HCT116 (cell line): ENCODE measurements at regions not wholly inside any gene's neighbourhood (a gene's known extent, or its start where the extent isn't known, plus 50 kb on each side); places are given as distances from the start of the nearest gene placed in this dataset.

Experiments used
- ATAC-seq: fragments of 200-7000 bp; cut with Tn5 transposase; 2 replicates; pipeline ENCODE4 v1.9.1; 2020; ENCODE audit warnings: mild to moderate bottlenecking, moderate library complexity
- BruUV-seq: library from RNA; stranded (reverse); fragments of 400-500 nt; replicated peaks from 2 replicates; lab custom pipeline; 2021; lab: Mats Ljungman, UMichigan
- CTCF ChIA-PET: fragments of 300-600 bp; sonication (Branson Sonifier 250); formaldehyde crosslinking; loops from one replicate; lab custom pipeline; 2021; ENCODE audit warnings: antibody characterized with exemption; lab: Charles Lee
- POLR2A ChIA-PET: fragments of 300-600, 350-600 bp; sonication (Branson Sonifier 250); formaldehyde crosslinking; loops from one replicate; lab custom pipeline; 2021; ENCODE audit warnings: antibody characterized with exemption; lab: Charles Lee
- RAD21 ChIA-PET, 2 experiments: fragments of 300-600 bp; sonication (Branson Sonifier 250); formaldehyde crosslinking; loops; one replicate each; lab custom pipeline; 2023; ENCODE audit warnings: low total read pairs in 2 of 2; ENCODE audit not compliant: uncharacterized antibody in 2 of 2, unreplicated experiment in 2 of 2, low non-redundant PET in 1 of 2; lab: Charles Lee
- DNase-seq: peaks from one replicate; pipeline ENCODE4 v3.0.0-alpha.2; 2010; ENCODE audit warnings: low read depth, low spot score
- H2AFZ ChIP-seq: fragments of 200-600 bp; shearing (Covaris generic), sonication (generic); 2 replicates; pipeline ENCODE4 v1.6.1; 2017; ENCODE audit warnings: low read depth, mixed run types, mixed read lengths, antibody characterized with exemption, low read length; ENCODE audit not compliant: poor library complexity, severe bottlenecking
- H3K27ac ChIP-seq: 2 replicates; pipeline ENCODE4 v1.5.1; 2012; ENCODE audit warnings: low read depth, low read length
- H3K27me3 ChIP-seq: fragments of 200-600 bp; sonication (generic); 2 replicates; pipeline ENCODE4 v1.6.1; 2016; ENCODE audit warnings: mixed run types, low read length, mixed read lengths; ENCODE audit not compliant: insufficient read depth
- H3K36me3 ChIP-seq, 2 experiments: fragments of 200-500 bp in 1 of 2; fragments of 200-600 bp in 1 of 2; sonication (Bioruptor generic) in 1 of 2; sonication (generic) in 1 of 2; 2 replicates each; pipeline versions ENCODE4 v1.5.1 to v1.6.1; 2014 to 2016; ENCODE audit warnings: low read length in 2 of 2, inconsistent platforms in 1 of 2, mixed read lengths in 1 of 2, mixed run types in 1 of 2; ENCODE audit not compliant: insufficient read depth in 2 of 2, control insufficient read depth in 1 of 2
- H3K4me1 ChIP-seq, 2 experiments: fragments of 200-600 bp in 1 of 2; sonication (generic) in 1 of 2; 2 replicates each; pipeline versions ENCODE4 v1.5.1 to v1.6.1; 2012 to 2017; ENCODE audit warnings: low read length in 2 of 2, inconsistent platforms in 1 of 2, mild to moderate bottlenecking in 1 of 2, mixed read lengths in 1 of 2, mixed run types in 1 of 2, moderate library complexity in 1 of 2; ENCODE audit not compliant: insufficient read depth in 2 of 2, control insufficient read depth in 1 of 2
- H3K4me2 ChIP-seq: fragments of 200-600 bp; sonication (generic); 2 replicates; pipeline ENCODE4 v1.6.1; 2017; ENCODE audit warnings: mixed run types, low read length, mixed read lengths
- H3K4me3 ChIP-seq, 2 experiments: fragments of 200-600 bp in 1 of 2; sonication (generic) in 1 of 2; replicated peaks in 1 of 2; 2 replicates each; pipeline ENCODE4 v1.5.1; 2011 to 2016; ENCODE audit warnings: low read length in 2 of 2, control low read depth in 1 of 2, low read depth in 1 of 2, mild to moderate bottlenecking in 1 of 2, mixed read lengths in 1 of 2, mixed run types in 1 of 2
- H3K79me2 ChIP-seq: fragments of 200-600 bp; sonication (generic); 2 replicates; pipeline ENCODE4 v1.6.1; 2017; ENCODE audit warnings: mild to moderate bottlenecking, mixed run types, low read length, moderate library complexity, mixed read lengths; ENCODE audit not compliant: insufficient read depth
- H3K9ac ChIP-seq: fragments of 200-600 bp; sonication (generic); 2 replicates; pipeline ENCODE4 v1.6.1; 2016; ENCODE audit warnings: low read length, mixed read lengths
- H3K9me2 ChIP-seq: fragments of 200-600 bp; sonication (generic), shearing (Covaris generic); 2 replicates; pipeline ENCODE4 v1.6.1; 2017; ENCODE audit warnings: mixed run types, mild to moderate bottlenecking, moderate library complexity; ENCODE audit not compliant: insufficient read depth
- H3K9me3 ChIP-seq, 2 experiments: fragments of 200-500 bp in 1 of 2; fragments of 200-600 bp in 1 of 2; sonication (Bioruptor generic) in 1 of 2; sonication (generic) in 1 of 2; 2 replicates each; pipeline ENCODE4 v1.6.1; 2014 to 2017; ENCODE audit warnings: low read length in 2 of 2, mixed read lengths in 2 of 2, inconsistent platforms in 1 of 2, low read depth in 1 of 2, mild to moderate bottlenecking in 1 of 2, mixed run types in 1 of 2, moderate library complexity in 1 of 2; ENCODE audit not compliant: control insufficient read depth in 1 of 2, insufficient read depth in 1 of 2
- H4K20me1 ChIP-seq: fragments of 200-600 bp; sonication (generic), shearing (Covaris generic); 2 replicates; pipeline ENCODE4 v1.6.1; 2017; ENCODE audit warnings: mixed run types, mild to moderate bottlenecking, moderate library complexity; ENCODE audit not compliant: insufficient read depth
- ATF3 ChIP-seq: IDR thresholded peaks from 2 replicates; pipeline ENCODE4 v1.6.1; 2012
- CTCF ChIP-seq, 3 experiments: fragments of 200-600 bp in 1 of 3; sonication (generic) in 1 of 3; IDR thresholded peaks in 2 of 3; conservative IDR thresholded peaks in 1 of 3; 2 replicates each; pipeline ENCODE4 v1.5.1; 2012 to 2017; ENCODE audit warnings: low read depth in 2 of 3, low read length in 2 of 3, antibody characterized with exemption in 1 of 3, borderline replicate concordance in 1 of 3, control low read depth in 1 of 3, mild to moderate bottlenecking in 1 of 3, mixed read lengths in 1 of 3, mixed run types in 1 of 3, moderate library complexity in 1 of 3; ENCODE audit not compliant: insufficient read depth in 1 of 3
- EZH2 ChIP-seq: fragments of 200-600 bp; sonication (generic); IDR thresholded peaks from 2 replicates; pipeline ENCODE4 v1.6.1; 2017; ENCODE audit warnings: antibody characterized with exemption, mixed run types
- FOSL1 ChIP-seq: IDR thresholded peaks from 2 replicates; pipeline ENCODE4 v1.6.1; 2012; ENCODE audit warnings: low read depth
- MAX ChIP-seq: IDR thresholded peaks from 2 replicates; pipeline ENCODE4 v1.6.1; 2012
- RAD21 ChIP-seq: IDR thresholded peaks from 2 replicates; pipeline ENCODE4 v1.6.1; 2012; ENCODE audit warnings: low read depth, mild to moderate bottlenecking
- REST ChIP-seq: IDR thresholded peaks from 2 replicates; pipeline ENCODE4 v1.6.1; 2012; ENCODE audit warnings: low read depth
- SIN3A ChIP-seq: IDR thresholded peaks from 2 replicates; pipeline ENCODE4 v1.6.1; 2012; ENCODE audit warnings: low read depth
- SRF ChIP-seq: IDR thresholded peaks from 2 replicates; pipeline ENCODE4 v1.6.1; 2012; ENCODE audit warnings: low read depth
- TCF7L2 ChIP-seq: IDR thresholded peaks from 2 replicates; pipeline ENCODE4 v1.7.0; 2011; ENCODE audit warnings: borderline replicate concordance, inconsistent platforms; ENCODE audit not compliant: insufficient read depth, insufficient read length; ENCODE audit errors: extremely low read depth
- YY1 ChIP-seq: IDR thresholded peaks from 2 replicates; pipeline ENCODE4 v1.6.1; 2011; ENCODE audit warnings: low read length, low read depth, moderate library complexity, mild to moderate bottlenecking; ENCODE audit not compliant: insufficient replicate concordance; ENCODE audit errors: extremely low read depth
- ZBTB33 ChIP-seq: IDR thresholded peaks from 2 replicates; pipeline ENCODE4 v1.6.1; 2011; ENCODE audit warnings: mild to moderate bottlenecking, low read length, moderate library complexity; ENCODE audit not compliant: insufficient replicate concordance; ENCODE audit errors: extremely low read depth
- ZFX ChIP-seq: fragments of 450-650 bp; IDR thresholded peaks from 2 replicates; pipeline ENCODE4 v1.6.1; 2017
- ZNF274 ChIP-seq: fragments of 200-500 bp; sonication (Bioruptor generic); IDR thresholded peaks from 2 replicates; pipeline ENCODE4 v1.6.1; 2014; ENCODE audit warnings: mild to moderate bottlenecking, low read depth, low read length, inconsistent platforms
- intact Hi-C: fragments of 100-400 bp; cut with micrococcal nuclease; formaldehyde crosslinking; loops from 2 replicates; pipeline ENCODE4 v1.10.0; 2022

GRCh38 chr2:156679820-156680219 lies 243.6 kb downstream of the GPD2 start:
- Histone ChIP-seq H3K4me2 (no peak overlapping the region), H3K4me1 (no peaks in the 10 kb centered on the region), H3K9me3 (no peaks in the 10 kb centered on the region), H3K9ac (no peak overlapping the region), H3K36me3 (no peaks in the 10 kb centered on the region), H4K20me1 (no peaks in the 10 kb centered on the region), H3K27me3 (no peaks in the 10 kb centered on the region), H3K9me2 (no peaks in the 10 kb centered on the region), H3K79me2 (no peaks in the 10 kb centered on the region), H3K4me3 (no peak overlapping the region), H2AFZ (no peak overlapping the region), H3K27ac (no peak overlapping the region)
- DNase-seq (no peak), ATAC-seq (no peak)
- intact Hi-C loops = no loop called here
- RAD21 ChIA-PET = no interaction called here
- TF ChIP-seq MAX (no peak), EZH2 (no peak), TCF7L2 (no peak), REST (no peak), SIN3A (no peak), FOSL1 (no peak), CTCF (IDR thresholded peaks at IDR 0.05 in 2 of 3, conservative IDR thresholded peaks at IDR 0.05 in 1 of 3; ENCODE audit: borderline replicate concordance in 1 of 3, insufficient read depth in 1 of 3, low read depth in 2 of 3, low read length in 2 of 3) (no peak), ZFX (no peak), YY1 (no peak), ZBTB33 (no peak), RAD21 (no peak), SRF (no peak), ZNF274 (no peak), ATF3 (no peak)
- BruUV-seq = no TSS peak
- CTCF ChIA-PET = no interaction called here
- POLR2A ChIA-PET = no interaction called here
